GM19035 (cell line): ENCODE measurements at regions not wholly inside any gene's neighbourhood (a gene's known extent, or its start where the extent isn't known, plus 50 kb on each side); places are given as distances from the start of the nearest gene placed in this dataset.

Experiments used
- ATAC-seq: cut with Tn5 transposase; IDR thresholded peaks from one replicate; pipeline ENCODE4 v1.9.1; 2021; ENCODE audit not compliant: unreplicated experiment

DNA sequence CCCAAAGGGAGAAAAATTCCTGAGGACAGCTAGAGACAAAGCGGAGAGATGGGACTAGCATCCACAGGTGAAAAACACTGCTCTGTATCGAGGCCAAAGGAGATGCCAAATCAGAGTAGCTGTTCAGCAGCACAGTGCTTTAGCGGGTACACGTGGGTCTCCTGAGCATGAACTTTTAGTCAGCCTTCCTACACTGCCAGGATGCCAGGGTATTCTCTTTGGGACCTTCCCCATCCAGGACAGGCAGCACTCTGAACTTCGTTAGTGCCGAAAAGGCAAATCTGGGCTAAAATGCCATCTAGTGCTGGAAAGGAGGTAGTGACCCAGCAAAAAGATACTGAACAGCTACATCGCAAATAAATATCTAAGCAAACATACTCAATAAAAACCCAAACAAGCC lies 64.9 kb downstream of the C6orf58 start:
- peak; percentile 90 for ATAC-seq
